ENCODE measurements at regions not wholly inside any gene's neighbourhood (a gene's known extent, or its start where the extent isn't known, plus 50 kb on each side); places are given as distances from the start of the nearest gene placed in this dataset.

GRCh38 chr16:77539421-77540034, 104.7 kb upstream of the ADAMTS18 start:
- TF ChIP-seq CTCF (IDR thresholded peaks at IDR 0.05; ENCODE audit: insufficient read depth, low read length) (no peak), SPI1 (IDR thresholded peaks at IDR 0.05; ENCODE audit: borderline replicate concordance, low read depth) (no peak), POLR2AphosphoS5 (IDR thresholded peaks at IDR 0.05; ENCODE audit: low read depth) (no peak)

Data from HL-60 (cell line).